NCI-H774 (cell line): ENCODE measurements at regions not wholly inside any gene's neighbourhood (a gene's known extent, or its start where the extent isn't known, plus 50 kb on each side); places are given as distances from the start of the nearest gene placed in this dataset.

ENCODE experiments used
- DNase-seq: peaks from one replicate; lab custom pipeline; 2025; lab: John Stamatoyannopoulos, UW

GRCh38 chr2:236499691-236500578 is 69.7 kb upstream of the ACKR3 start:
- DNase-seq, result no peak

- no peak for DNase-seq
These were observed 68.6 kb upstream of the ACKR3 start for GRCh38 chr2:236501026-236501425.

GRCh38 chr2:236501531-236501930 is 68.1 kb upstream of the ACKR3 start:
- DNase-seq, result no peak

- no peak for DNase-seq
These were observed 66.5 kb upstream of the ACKR3 start for GRCh38 chr2:236503100-236503499.

- no peak for DNase-seq
These were observed 66.0 kb upstream of the ACKR3 start for GRCh38 chr2:236503583-236503982.

- DNase-seq, result no peak
These were observed 64.6 kb upstream of the ACKR3 start for GRCh38 chr2:236505041-236505440.

GRCh38 chr2:236505648-236506047 is 64.0 kb upstream of the ACKR3 start:
- no peak for DNase-seq

- no peak for DNase-seq
These were observed 62.1 kb upstream of the ACKR3 start for GRCh38 chr2:236507393-236508085.

- DNase-seq, result no peak
These were observed 61.2 kb upstream of the ACKR3 start for GRCh38 chr2:236508466-236508865.

- no peak for DNase-seq
These were observed 59.6 kb upstream of the ACKR3 start for GRCh38 chr2:236510034-236510433.

GRCh38 chr2:236511266-236511665 is 58.4 kb upstream of the ACKR3 start:
- no peak for DNase-seq

GRCh38 chr2:236512267-236512666 is 57.4 kb upstream of the ACKR3 start:
- no peak for DNase-seq

- peak; percentile 18 for DNase-seq
These were observed 56.7 kb upstream of the ACKR3 start for GRCh38 chr2:236512902-236513435.

GRCh38 chr2:236513956-236514355 is 55.7 kb upstream of the ACKR3 start:
- DNase-seq, result no peak

- no peak for DNase-seq
These were observed 52.9 kb upstream of the ACKR3 start for GRCh38 chr2:236516708-236517107.

GRCh38 chr2:236517251-236518031 is 52.2 kb upstream of the ACKR3 start:
- no peak for DNase-seq
